Neuron (in vitro differentiated cells): ENCODE measurements at regions not wholly inside any gene's neighbourhood (a gene's known extent, or its start where the extent isn't known, plus 50 kb on each side); places are given as distances from the start of the nearest gene placed in this dataset.
"Not testable (repeated sequence)": the region's sequence is repeated elsewhere in the genome, so short reads cannot be mapped to it uniquely, and the experiment has no call there.

Experiments used
- H2AFZ ChIP-seq: one replicate; pipeline ENCODE4 v1.6.1; 2013; ENCODE audit warnings: low read depth, mild to moderate bottlenecking, inconsistent platforms, low read length, moderate library complexity
- H3K27me3 ChIP-seq: one replicate; pipeline ENCODE4 v1.6.1; 2013; ENCODE audit warnings: low read length; ENCODE audit not compliant: insufficient read depth
- H3K36me3 ChIP-seq: one replicate; pipeline ENCODE4 v1.6.1; 2013; ENCODE audit warnings: low read length; ENCODE audit not compliant: insufficient read depth
- H3K4me1 ChIP-seq: one replicate; pipeline ENCODE4 v1.6.1; 2013; ENCODE audit warnings: low read length; ENCODE audit not compliant: insufficient read depth
- H3K4me3 ChIP-seq: 2 replicates; pipeline ENCODE4 v1.5.1; 2013; ENCODE audit warnings: mild to moderate bottlenecking, low read length, moderate library complexity
- H3K9me3 ChIP-seq: one replicate; pipeline ENCODE4 v1.6.1; 2013; ENCODE audit warnings: low read length

DNA sequence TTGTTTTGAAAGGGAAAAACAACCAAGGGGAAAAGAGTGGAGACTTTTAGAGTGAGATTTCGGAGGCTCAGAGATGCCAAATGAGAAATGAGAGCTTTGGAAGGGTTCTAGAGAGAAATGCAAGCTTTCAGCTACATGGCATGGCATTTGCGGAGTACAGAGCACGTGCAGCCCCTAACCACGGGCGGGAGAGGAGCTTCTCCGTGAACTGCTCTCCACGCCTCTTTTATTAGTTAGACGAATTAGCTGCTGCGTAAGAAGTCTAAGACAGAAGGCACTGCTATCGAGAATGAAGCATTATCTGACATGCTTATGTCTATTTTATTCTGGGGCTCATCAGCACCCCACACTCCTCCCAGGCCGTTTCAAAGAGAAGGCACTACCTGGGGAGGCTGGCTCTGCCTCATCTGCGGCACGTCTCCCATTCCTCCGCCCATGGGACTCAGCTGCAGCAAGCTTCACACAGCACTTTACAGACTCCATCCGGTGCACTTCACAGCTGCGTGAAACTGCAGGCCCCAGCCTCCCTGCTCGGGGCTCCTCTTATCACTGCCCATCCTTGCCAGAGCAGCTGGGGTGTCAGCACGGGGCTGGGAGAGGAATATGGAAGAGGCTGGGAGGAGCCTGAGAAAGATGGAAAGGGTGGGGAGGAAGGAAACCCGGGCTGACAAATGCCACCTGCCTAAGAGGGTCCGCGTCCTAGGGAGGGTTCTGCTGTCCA lies 207.3 kb upstream of the APCDD1 start:
- H3K9me3 ChIP-seq: peaks cover 3% of the 10 kb centered on the region
- peaks cover 7% of the 10 kb centered on the region for H3K4me1 ChIP-seq

GRCh38 chr18:10247742-10248082 lies 206.7 kb upstream of the APCDD1 start:
- Histone ChIP-seq H3K4me1 (peaks cover 7% of the 10 kb centered on the region), H3K4me3 (no peak overlapping the region), H3K36me3 (no peaks in the 10 kb centered on the region), H3K9me3 (peaks cover 3% of the 10 kb centered on the region), H2AFZ (no peak overlapping the region), H3K27me3 (no peaks in the 10 kb centered on the region)

More for the DNA sequence above, 207.3 kb upstream of the APCDD1 start:
- H3K4me3 ChIP-seq: no peak overlapping the region
- no peaks in the 10 kb centered on the region for H3K36me3 ChIP-seq
- no peaks in the 10 kb centered on the region for H3K27me3 ChIP-seq
- H2AFZ ChIP-seq: no peak overlapping the region

DNA sequence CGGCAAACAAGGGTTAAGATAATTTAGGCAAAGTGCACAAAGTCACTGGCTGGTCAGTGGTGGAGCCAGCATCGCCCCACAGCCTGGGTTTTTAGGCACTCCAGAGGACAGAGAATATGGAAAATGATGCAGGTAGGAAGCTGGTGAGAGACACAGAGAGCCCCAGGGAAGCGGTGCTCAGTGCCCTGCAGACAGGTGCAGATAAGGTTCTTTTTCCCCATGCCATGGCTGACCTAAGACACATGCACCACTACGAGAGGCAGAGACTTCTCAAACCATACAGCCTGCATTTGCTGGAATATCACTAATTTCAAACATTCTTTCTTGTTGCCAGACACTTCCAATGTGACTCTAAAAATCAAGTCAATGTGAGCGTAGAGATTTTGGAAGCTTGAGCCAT lies 205.7 kb upstream of the APCDD1 start:
- Histone ChIP-seq H3K36me3 (no peaks in the 10 kb centered on the region), H3K4me3 (no peak overlapping the region), H3K9me3 (peaks cover 3% of the 10 kb centered on the region), H3K27me3 (no peaks in the 10 kb centered on the region), H2AFZ (no peak overlapping the region), H3K4me1 (no peaks in the 10 kb centered on the region)

GRCh38 chr18:10249270-10249669 lies 205.2 kb upstream of the APCDD1 start:
- Histone ChIP-seq H3K4me3 (no peak overlapping the region), H3K36me3 (no peaks in the 10 kb centered on the region), H2AFZ (no peak overlapping the region), H3K9me3 (peaks cover 3% of the 10 kb centered on the region), H3K27me3 (no peaks in the 10 kb centered on the region), H3K4me1 (no peaks in the 10 kb centered on the region)

GRCh38 chr18:10249801-10250200 lies 204.6 kb upstream of the APCDD1 start:
- Histone ChIP-seq H3K36me3 (no peaks in the 10 kb centered on the region), H3K4me3 (no peak overlapping the region), H3K9me3 (peaks cover 3% of the 10 kb centered on the region), H3K27me3 (no peaks in the 10 kb centered on the region), H3K4me1 (no peaks in the 10 kb centered on the region), H2AFZ (no peak overlapping the region)

- Histone ChIP-seq H2AFZ (no peak overlapping the region), H3K4me3 (no peak overlapping the region), H3K9me3 (peaks cover 3% of the 10 kb centered on the region), H3K27me3 (no peaks in the 10 kb centered on the region), H3K36me3 (no peaks in the 10 kb centered on the region), H3K4me1 (no peaks in the 10 kb centered on the region)
These were observed 201.9 kb upstream of the APCDD1 start for GRCh38 chr18:10252494-10252893.

- no peak overlapping the region for H2AFZ ChIP-seq
- H3K36me3 ChIP-seq: no peaks in the 10 kb centered on the region
- no peaks in the 10 kb centered on the region for H3K27me3 ChIP-seq
- peaks cover 3% of the 10 kb centered on the region for H3K9me3 ChIP-seq
- no peak overlapping the region for H3K4me3 ChIP-seq
- no peaks in the 10 kb centered on the region for H3K4me1 ChIP-seq
These were observed 201.3 kb upstream of the APCDD1 start for GRCh38 chr18:10252952-10253705.

DNA sequence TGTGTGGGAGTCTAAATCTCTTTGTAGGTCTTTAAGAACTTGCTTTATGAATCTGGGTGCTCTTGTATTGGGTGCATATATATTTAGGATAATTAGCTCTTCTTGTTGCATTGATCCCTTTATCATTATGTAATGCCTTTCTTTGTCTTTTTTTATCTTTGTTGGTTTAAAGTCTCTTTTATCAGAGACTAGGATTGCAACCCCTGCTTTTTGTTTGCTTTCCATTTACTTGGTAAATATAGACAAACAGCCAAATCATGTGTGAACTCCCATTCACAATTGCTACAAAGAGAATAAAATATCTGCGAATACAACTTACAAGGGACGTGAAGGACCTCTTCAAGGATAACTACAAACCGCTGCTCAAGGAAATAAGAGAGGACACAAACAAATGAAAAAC lies 198.2 kb upstream of the APCDD1 start:
- H3K4me3 ChIP-seq, H2AFZ ChIP-seq, H3K36me3 ChIP-seq, H3K27me3 ChIP-seq, H3K4me1 ChIP-seq, H3K9me3 ChIP-seq: not testable (repeated sequence)

DNA sequence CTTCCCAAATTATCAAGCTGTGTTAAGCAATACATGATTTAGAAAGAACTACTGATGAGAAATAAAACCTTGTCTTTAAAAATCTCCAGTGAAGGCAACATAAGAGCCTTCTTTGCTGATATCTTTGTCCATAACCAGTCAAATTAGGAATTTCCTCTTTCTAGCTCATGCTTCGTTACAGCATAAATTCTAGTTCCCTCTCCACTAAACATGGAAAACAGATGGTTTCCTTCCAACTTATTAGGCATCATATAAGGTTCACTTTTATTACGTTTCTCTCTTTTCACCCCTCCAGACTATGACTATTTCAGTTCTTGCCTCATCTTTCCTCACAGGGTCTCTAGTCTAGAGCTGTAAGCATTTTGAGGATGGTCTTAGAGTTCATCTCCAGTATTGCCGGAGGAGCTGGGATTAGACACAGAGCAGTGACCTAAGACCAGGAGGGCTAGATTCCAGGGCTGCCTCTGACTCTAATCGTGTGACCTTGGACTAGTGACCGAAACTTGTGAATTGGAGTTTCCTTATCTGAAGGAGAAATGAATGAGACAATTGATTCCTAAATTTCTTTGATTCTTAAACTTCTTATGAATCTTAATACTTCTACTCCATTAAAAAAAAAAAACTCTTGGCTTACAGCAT lies 195.5 kb upstream of the APCDD1 start:
- Histone ChIP-seq H3K36me3 (no peaks in the 10 kb centered on the region), H3K4me1 (no peaks in the 10 kb centered on the region), H3K9me3 (peaks cover 10% of the 10 kb centered on the region), H2AFZ (no peak overlapping the region), H3K4me3 (no peak overlapping the region), H3K27me3 (no peaks in the 10 kb centered on the region)

DNA sequence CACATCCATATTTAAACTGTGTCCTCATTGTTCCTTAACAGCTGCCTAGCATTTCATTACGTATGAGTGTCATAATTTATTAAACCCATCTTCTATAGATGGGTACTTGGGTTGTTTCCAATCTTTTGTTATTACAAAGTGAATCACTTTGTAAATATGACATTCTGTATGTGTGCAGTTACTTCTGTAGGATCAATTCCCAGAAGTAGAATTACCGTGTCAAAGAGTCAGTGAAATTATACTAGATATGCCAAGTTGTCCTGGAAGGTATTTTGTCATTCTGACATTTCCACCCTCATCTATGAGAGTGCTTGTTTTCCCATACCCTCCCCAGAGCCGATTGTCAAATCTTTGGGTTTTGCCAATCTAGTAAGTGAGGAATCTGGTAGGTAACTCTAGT lies 194.5 kb upstream of the APCDD1 start:
- Histone ChIP-seq H3K4me1 (no peaks in the 10 kb centered on the region), H3K36me3 (no peaks in the 10 kb centered on the region), H3K4me3 (no peak overlapping the region), H2AFZ (no peak overlapping the region), H3K27me3 (no peaks in the 10 kb centered on the region), H3K9me3 (peaks cover 10% of the 10 kb centered on the region)

- Histone ChIP-seq H3K27me3 (no peaks in the 10 kb centered on the region), H3K4me1 (peaks cover 3% of the 10 kb centered on the region), H3K4me3 (no peak overlapping the region), H3K9me3 (peaks cover 10% of the 10 kb centered on the region), H3K36me3 (no peaks in the 10 kb centered on the region), H2AFZ (no peak overlapping the region)
These were observed 192.8 kb upstream of the APCDD1 start for GRCh38 chr18:10261344-10262276.

DNA sequence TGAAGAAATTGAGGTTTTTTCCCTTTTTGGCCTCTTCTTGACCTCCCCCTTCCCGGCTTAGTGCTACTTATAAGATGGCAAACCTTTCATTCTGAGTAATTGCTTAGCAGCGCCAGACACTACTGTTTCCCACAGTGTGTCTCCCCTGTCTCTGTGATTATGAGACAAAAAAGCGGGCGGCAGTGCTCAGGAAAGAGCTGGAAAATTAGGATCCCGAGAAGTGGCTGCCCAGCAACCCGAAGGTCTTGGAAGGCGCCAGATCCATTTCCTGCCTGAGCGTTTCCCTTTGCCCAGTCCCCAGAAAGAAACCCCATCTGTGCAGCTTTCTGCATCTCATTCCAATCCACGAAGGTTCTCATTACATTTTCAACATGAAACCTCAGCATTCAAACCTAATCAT lies 191.9 kb upstream of the APCDD1 start:
- H3K27me3 ChIP-seq: no peaks in the 10 kb centered on the region
- no peak overlapping the region for H2AFZ ChIP-seq
- no peaks in the 10 kb centered on the region for H3K36me3 ChIP-seq
- H3K4me1 ChIP-seq: peaks cover 3% of the 10 kb centered on the region
- peaks cover 11% of the 10 kb centered on the region for H3K9me3 ChIP-seq
- no peak overlapping the region for H3K4me3 ChIP-seq

- Histone ChIP-seq H3K4me1 (peaks cover 3% of the 10 kb centered on the region), H3K36me3 (no peaks in the 10 kb centered on the region), H3K9me3 (peaks cover 11% of the 10 kb centered on the region), H3K27me3 (no peaks in the 10 kb centered on the region), H3K4me3 (no peak overlapping the region), H2AFZ (no peak overlapping the region)
These were observed 190.2 kb upstream of the APCDD1 start for GRCh38 chr18:10264260-10264659.
